Activated T-cell treated with anti-CD3 and anti-CD28 coated beads, Interleukin-2, amount 50 U/mL, for 72 hours (primary cell): ENCODE measurements at regions not wholly inside any gene's neighbourhood (a gene's known extent, or its start where the extent isn't known, plus 50 kb on each side); places are given as distances from the start of the nearest gene placed in this dataset.
"Not testable (repeated sequence)": the region's sequence is repeated elsewhere in the genome, so short reads cannot be mapped to it uniquely, and the experiment has no call there.

Experiments
- ATAC-seq, 2 donors: fragments of 150-1000 bp; cut with Tn5 transposase; replicated peaks in 1 of 2; 2 replicates each; pipeline ENCODE4 v1.10.0; 2021; ENCODE audit warnings: moderate library complexity in 2 of 2, mild to moderate bottlenecking in 1 of 2
- DNase-seq, 2 donors: peaks; one replicate each; pipeline ENCODE4 v3.0.0; 2021 to 2022; ENCODE audit warnings: mixed read lengths in 1 of 2
- H3K27ac Mint-ChIP-seq: one replicate; pipeline ENCODE4 v1.8.0; 2022; ENCODE audit warnings: mild to moderate bottlenecking, moderate library complexity, mixed read lengths
- H3K27me3 Mint-ChIP-seq: one replicate; pipeline ENCODE4 v1.8.0; 2022; ENCODE audit warnings: low read depth, mixed read lengths
- H3K36me3 Mint-ChIP-seq, 2 donors: one replicate each; pipeline ENCODE4 v1.8.0; 2022; ENCODE audit warnings: mixed read lengths in 2 of 2, mild to moderate bottlenecking in 1 of 2; ENCODE audit not compliant: insufficient read depth in 2 of 2
- H3K4me1 Mint-ChIP-seq: one replicate; pipeline ENCODE4 v1.8.0; 2022; ENCODE audit warnings: low read depth, mixed read lengths
- H3K4me3 Mint-ChIP-seq, 2 donors: one replicate each; pipeline ENCODE4 v1.8.0; 2022; ENCODE audit warnings: mild to moderate bottlenecking in 2 of 2, mixed read lengths in 2 of 2, moderate library complexity in 2 of 2
- H3K9me3 Mint-ChIP-seq, 2 donors: one replicate each; pipeline ENCODE4 v1.8.0; 2022; ENCODE audit warnings: mixed read lengths in 2 of 2

DNA sequence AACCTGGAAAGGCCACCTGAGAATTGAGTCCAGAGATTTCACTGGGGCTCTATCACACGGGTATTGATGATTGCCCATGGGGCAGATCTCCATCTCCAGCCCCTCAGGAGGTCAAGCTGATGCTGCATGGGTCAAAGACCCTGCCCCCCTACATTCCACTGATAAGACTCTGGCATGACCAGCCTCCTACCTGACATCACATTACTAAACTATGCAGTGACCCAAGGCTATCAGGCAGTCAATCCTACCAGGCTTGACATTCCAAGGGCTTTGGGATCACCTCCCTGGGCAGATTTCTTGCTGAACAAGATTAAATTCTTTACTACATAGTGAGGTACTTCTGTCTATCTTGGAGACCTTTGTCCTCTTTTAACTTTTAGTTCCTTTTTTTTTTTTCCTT, 192.7 kb upstream of the STS start:
- Mint-ChIP-seq H3K27me3 (no peaks in the 10 kb centered on the region), H3K9me3 (peaks cover 2 to 10% of the 10 kb centered on the region in 2 donors), H3K27ac (no peak overlapping the region), H3K4me3 (no peak overlapping the region), H3K36me3 (peaks cover 0 to 4% of the 10 kb centered on the region in 2 donors), H3K4me1 (no peaks in the 10 kb centered on the region)
- ATAC-seq (no peak), DNase-seq (no peak)

DNA sequence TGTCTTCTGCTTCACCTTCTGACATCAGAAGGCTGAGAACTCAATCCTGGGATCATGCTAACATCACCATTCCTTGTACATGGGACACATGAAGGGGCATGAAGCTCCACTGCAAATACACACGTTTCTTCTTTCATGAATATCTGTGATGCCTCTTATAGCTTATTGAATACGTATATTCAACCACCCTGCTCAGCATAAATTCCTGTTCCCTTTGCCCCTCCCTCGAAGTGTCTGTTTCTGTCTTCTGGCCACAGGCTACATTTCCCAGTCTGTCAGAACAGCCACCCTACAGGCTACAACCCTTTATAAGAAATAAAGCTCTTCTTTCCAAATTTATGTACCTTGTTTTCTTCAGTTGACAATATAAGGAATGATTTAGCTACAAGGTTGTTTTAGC, 201.3 kb upstream of the STS start:
- Mint-ChIP-seq H3K9me3 (peaks cover 1 to 7% of the 10 kb centered on the region in 2 donors), H3K27me3 (no peaks in the 10 kb centered on the region), H3K4me3 (no peak overlapping the region), H3K4me1 (no peaks in the 10 kb centered on the region), H3K27ac (no peak overlapping the region), H3K36me3 (no peaks in the 10 kb centered on the region)
- DNase-seq (no peak), ATAC-seq (no peak)

DNA sequence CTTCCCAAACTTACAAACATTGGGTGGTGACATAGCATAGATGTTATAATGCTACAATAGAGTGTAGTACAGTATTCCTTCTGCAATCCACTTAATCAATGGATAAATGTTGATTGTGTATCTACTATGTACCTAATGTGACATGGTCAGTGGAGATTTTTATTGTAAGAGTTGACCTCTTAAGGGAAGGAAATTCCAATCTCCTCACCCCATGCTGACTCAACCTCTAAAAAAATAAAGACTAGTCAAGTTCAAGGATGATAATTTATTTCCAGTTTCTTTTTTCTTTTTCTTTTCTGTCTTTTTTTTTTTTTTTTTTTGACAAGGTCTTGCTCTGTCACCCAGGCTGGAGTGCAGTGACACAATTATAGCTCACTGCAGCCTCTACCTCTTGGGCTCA, 206.5 kb upstream of the STS start:
- DNase-seq (no peak), ATAC-seq (no peak)
- H3K9me3 Mint-ChIP-seq = peaks cover 0 to 4% of the 10 kb centered on the region in 2 donors

DNA sequence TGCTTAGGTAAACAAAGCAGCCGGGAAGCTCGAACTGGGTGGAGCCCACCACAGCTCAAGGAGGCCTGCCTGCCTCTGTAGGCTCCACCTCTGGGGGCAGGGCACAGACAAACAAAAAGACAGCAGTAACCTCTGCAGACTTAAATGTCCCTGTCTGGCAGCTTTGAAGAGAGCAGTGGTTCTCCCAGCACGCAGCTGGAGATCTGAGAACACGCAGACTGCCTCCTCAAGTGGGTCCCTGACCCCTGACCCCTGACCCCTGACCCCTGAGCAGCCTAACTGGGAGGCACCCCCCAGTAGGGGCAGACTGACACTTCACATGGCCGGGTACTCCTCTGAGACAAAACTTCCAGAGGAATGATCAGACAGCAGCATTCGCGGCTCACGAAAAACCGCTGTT, 214.6 kb upstream of the STS start:
- H3K27me3 Mint-ChIP-seq, ATAC-seq, H3K36me3 Mint-ChIP-seq, H3K4me3 Mint-ChIP-seq, H3K9me3 Mint-ChIP-seq, H3K27ac Mint-ChIP-seq, H3K4me1 Mint-ChIP-seq, DNase-seq: not testable (repeated sequence)

More for the DNA sequence above, 206.5 kb upstream of the STS start:
- no peaks in the 10 kb centered on the region for H3K36me3 Mint-ChIP-seq
- H3K4me1 Mint-ChIP-seq = no peaks in the 10 kb centered on the region
- H3K4me3 Mint-ChIP-seq = no peak overlapping the region
- no peak overlapping the region for H3K27ac Mint-ChIP-seq
- H3K27me3 Mint-ChIP-seq = no peaks in the 10 kb centered on the region

DNA sequence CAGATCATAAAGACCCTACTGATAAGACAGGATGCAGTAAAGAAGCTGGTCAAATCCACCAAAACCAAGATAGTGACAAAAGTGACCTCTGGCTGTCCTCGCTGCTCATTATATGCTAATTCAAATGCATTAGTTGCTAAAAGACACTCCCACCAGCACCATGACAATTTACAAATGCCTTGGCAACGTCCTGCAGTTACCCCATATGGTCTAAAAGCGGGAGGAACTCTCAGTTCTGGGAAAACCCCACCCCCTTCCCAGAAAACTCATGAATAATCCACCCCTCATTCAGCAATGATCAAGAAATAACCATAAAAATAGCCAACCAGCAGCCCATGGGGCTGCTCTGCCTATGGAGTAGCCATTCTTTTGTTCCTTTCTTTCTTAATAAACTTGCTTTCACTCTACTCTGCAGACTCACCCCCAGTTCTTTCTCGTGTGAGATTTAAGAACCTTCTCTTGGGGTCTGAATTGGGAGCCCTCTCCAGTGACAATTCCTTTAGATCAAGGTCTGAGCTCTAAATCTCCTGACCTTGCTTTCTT, 217.1 kb upstream of the STS start:
- no peak overlapping the region for H3K4me3 Mint-ChIP-seq
- no peaks in the 10 kb centered on the region for H3K27me3 Mint-ChIP-seq
- H3K36me3 Mint-ChIP-seq = no peaks in the 10 kb centered on the region
- H3K27ac Mint-ChIP-seq = no peak overlapping the region
- H3K9me3 Mint-ChIP-seq = peaks cover 0 to 3% of the 10 kb centered on the region in 2 donors
- DNase-seq (no peak), ATAC-seq (no peak)
- no peaks in the 10 kb centered on the region for H3K4me1 Mint-ChIP-seq

DNA sequence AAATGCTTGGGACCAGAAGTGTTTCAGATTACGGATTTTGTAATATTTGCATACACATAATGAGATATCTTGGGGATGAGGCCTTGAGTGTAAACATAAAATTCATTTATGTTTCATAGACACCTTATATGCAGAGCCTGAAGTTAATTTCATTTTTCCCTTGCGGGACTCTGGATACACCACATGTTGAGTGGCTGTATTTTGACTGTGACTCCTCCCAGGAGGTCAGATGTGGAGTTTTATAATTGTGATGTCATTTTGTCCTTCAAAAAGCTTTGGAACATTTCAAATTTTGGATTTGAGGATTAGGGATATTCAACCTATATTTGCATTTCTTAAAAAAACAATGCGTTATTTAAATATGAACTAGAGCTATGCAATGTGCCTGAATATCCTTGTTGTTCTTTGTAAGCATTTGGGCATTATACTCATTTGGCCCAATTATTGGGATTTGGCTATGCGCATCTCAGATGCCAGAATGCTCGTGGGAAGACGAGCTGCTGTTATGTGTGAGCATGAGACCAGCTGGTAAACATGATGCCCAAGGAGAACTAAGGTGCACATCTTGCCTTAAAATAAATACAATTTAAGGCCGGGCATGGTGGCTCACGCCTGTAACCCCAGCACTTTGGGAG, 223.0 kb upstream of the STS start:
- Mint-ChIP-seq H3K9me3 (peaks cover 0 to 2% of the 10 kb centered on the region in 2 donors), H3K27ac (no peak overlapping the region)

DNA sequence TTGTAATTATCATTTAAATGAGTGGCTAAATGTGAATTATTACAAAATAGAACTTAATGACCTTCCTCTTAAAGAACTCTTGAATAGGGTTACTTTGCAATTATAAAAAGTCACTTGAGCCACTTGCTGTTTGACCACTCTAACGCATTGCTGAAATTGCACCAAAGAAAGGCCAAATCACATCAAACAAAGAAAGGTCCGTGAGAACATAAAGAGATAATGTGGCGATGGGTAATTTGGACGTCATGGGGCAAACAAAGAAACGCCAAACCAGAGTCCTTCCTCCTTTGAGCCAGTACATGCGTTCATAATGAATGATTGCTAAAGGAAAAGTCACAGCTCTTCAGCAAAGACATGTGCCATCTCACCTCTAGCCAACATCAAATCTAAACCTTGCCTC, 229.8 kb upstream of the STS start:
- H3K36me3 Mint-ChIP-seq = no peaks in the 10 kb centered on the region

More for the DNA sequence above, 223.0 kb upstream of the STS start:
- no peaks in the 10 kb centered on the region for H3K27me3 Mint-ChIP-seq
- H3K4me1 Mint-ChIP-seq = no peaks in the 10 kb centered on the region
- ATAC-seq = no peak
- no peak overlapping the region for H3K4me3 Mint-ChIP-seq
- no peaks in the 10 kb centered on the region for H3K36me3 Mint-ChIP-seq
- DNase-seq = no peak

DNA sequence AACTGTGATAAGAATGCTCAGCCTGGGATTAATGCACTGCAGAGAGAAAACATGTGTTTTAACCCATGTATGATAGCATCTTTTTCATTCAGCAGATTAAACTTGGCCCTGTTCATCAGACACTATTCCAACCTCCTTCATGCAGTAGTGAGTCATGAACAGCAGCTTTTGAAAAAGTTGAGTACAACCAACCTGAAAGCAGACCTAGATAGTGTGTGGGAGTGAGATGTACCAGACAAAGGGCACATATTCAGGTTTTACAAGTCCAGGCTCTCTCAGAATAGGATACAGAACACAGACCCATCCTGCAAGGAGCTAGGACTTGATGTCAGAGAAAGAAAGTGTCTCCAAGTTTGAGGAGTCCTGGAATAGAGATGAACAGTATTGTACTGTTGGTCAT, 237.3 kb upstream of the STS start:
- DNase-seq (no peak), ATAC-seq (no peak)
- Mint-ChIP-seq H3K9me3 (peaks cover 0 to 1% of the 10 kb centered on the region in 2 donors), H3K27me3 (no peaks in the 10 kb centered on the region), H3K4me3 (no peak overlapping the region), H3K36me3 (no peaks in the 10 kb centered on the region), H3K4me1 (peaks cover 5% of the 10 kb centered on the region), H3K27ac (no peak overlapping the region)

More for the DNA sequence above, 229.8 kb upstream of the STS start:
- H3K4me1 Mint-ChIP-seq = no peaks in the 10 kb centered on the region
- ATAC-seq = no peak
- peaks cover 0 to 3% of the 10 kb centered on the region in 2 donors for H3K9me3 Mint-ChIP-seq
- H3K4me3 Mint-ChIP-seq = no peak overlapping the region
- H3K27ac Mint-ChIP-seq = no peak overlapping the region
- no peak for DNase-seq
- no peaks in the 10 kb centered on the region for H3K27me3 Mint-ChIP-seq

DNA sequence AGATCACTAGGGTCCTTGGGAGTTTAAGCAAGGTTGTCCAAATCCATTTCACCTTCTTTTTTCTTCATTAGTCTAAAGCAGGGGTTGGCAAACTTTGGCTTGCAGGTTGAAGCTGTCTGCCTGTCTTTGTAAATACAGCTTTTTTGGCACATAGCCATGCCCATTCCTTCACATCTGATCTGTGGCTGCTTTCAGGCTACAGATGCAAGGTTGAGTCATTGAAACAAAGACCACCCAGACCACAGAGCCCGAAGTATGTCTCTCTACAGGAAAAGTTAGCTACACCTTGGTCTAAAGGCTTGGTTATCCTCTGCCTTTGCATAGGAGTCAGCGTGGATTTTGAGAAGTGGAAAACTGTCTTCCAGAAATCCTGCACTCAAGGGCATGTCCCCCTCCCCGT, 238.1 kb upstream of the STS start:
- H3K36me3 Mint-ChIP-seq = no peaks in the 10 kb centered on the region
- no peak for DNase-seq
- H3K9me3 Mint-ChIP-seq = peaks cover 0 to 5% of the 10 kb centered on the region in 2 donors
- ATAC-seq = no peak
- H3K4me3 Mint-ChIP-seq = no peak overlapping the region
- peaks cover 5% of the 10 kb centered on the region for H3K4me1 Mint-ChIP-seq
- H3K27ac Mint-ChIP-seq = no peak overlapping the region
- H3K27me3 Mint-ChIP-seq = no peaks in the 10 kb centered on the region

DNA sequence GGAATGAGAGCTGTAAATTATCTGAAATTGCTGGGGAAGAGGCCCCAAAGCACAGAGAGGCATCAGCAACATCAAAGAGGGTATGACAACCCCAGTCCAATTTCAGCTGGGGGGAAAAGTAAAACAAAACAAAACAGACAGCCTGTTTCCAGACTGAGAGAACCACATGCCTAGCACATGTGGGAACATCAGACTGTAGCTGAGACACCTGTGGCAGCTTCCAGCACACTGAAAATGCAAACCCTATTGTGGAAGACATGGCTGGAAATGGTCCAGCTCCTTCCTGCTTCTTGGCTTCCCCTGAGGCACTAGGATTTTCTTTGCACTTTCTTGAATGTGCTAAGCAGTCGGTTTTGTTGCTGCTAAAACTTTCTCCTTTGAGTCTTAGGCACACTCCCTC, 240.9 kb upstream of the STS start:
- DNase-seq = no peak

DNA sequence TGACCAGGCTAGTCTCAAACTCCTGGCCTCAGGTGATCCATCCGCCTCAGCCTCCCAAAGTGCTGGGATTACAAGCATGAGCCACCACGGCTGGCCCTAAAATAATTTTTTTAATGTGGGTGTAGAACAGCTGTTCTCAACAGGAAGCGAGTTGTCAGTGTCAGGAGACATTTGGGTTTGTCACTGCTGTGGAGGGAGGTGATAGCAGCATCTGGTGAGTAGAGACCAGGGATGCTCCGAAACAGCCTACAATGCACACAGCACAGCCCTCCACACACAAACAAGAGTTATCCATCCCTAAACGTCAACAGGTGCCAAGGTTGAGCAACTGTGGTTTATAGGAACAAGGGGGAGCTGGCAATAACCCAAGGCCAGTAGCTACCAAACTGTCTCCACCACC, 243.4 kb upstream of the STS start:
- DNase-seq (no peak), ATAC-seq (no peak)
- H3K9me3 Mint-ChIP-seq = peaks cover 0 to 6% of the 10 kb centered on the region in 2 donors
- no peaks in the 10 kb centered on the region for H3K4me1 Mint-ChIP-seq
- no peak overlapping the region for H3K4me3 Mint-ChIP-seq
- peaks cover 0 to 1% of the 10 kb centered on the region in 2 donors for H3K36me3 Mint-ChIP-seq
- no peaks in the 10 kb centered on the region for H3K27me3 Mint-ChIP-seq
- no peak overlapping the region for H3K27ac Mint-ChIP-seq

More for the DNA sequence above, 240.9 kb upstream of the STS start:
- no peaks in the 10 kb centered on the region for H3K36me3 Mint-ChIP-seq
- no peak for ATAC-seq
- H3K4me3 Mint-ChIP-seq = no peak overlapping the region
- H3K27me3 Mint-ChIP-seq = no peaks in the 10 kb centered on the region
- no peak overlapping the region for H3K27ac Mint-ChIP-seq
- peaks cover 0 to 5% of the 10 kb centered on the region in 2 donors for H3K9me3 Mint-ChIP-seq
- H3K4me1 Mint-ChIP-seq = peaks cover 5% of the 10 kb centered on the region

DNA sequence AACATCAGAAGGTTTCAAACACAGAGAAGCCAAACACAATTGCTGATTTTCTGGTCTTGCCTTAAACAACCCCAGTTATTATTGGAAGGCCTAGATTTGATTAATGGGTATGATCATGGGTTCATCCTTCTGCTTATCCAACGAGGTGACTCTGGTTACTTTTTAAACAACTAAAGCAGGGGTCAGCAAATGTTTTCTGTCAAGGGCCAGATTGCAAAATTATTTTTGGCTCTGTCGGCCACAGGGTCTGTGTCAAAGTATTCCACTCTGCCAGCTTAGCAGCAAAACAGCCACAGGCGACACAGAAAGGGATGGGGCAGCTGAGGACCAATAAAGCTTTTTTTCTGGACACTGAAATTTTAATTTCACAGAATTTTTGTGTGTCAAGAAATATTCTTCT, 249.1 kb upstream of the STS start:
- DNase-seq = no peak
- H3K36me3 Mint-ChIP-seq = peaks cover 0 to 1% of the 10 kb centered on the region in 2 donors
- no peaks in the 10 kb centered on the region for H3K4me1 Mint-ChIP-seq
- peaks cover 0 to 1% of the 10 kb centered on the region in 2 donors for H3K9me3 Mint-ChIP-seq
- H3K27ac Mint-ChIP-seq = no peak overlapping the region
- no peak overlapping the region for H3K4me3 Mint-ChIP-seq
- no peak for ATAC-seq
- H3K27me3 Mint-ChIP-seq = no peaks in the 10 kb centered on the region

DNA sequence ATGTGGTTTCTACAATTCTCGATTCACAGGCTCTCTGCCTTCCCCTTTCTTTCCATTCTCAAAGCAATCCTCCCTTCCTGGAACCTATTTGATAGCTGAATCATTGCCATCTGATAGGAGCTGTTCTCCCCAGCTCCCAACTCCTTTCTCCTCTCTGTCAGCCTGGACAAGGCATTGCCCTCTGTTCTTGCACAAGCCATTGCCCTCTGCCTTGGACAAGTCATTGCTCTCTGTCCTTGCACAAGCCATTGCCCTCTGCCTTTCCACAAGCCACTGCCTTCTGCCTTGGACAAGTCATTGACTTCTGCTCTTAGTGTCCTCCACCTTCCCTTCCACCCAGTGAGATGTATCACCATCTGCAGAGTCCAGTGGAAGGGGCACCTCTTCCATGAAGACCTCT, 256.1 kb upstream of the STS start:
- peaks cover 0 to 11% of the 10 kb centered on the region in 2 donors for H3K9me3 Mint-ChIP-seq
- ATAC-seq (no peak), DNase-seq (no peak)
- H3K27me3 Mint-ChIP-seq = no peaks in the 10 kb centered on the region
- peaks cover 0 to 1% of the 10 kb centered on the region in 2 donors for H3K36me3 Mint-ChIP-seq
- H3K27ac Mint-ChIP-seq = no peak overlapping the region
- no peaks in the 10 kb centered on the region for H3K4me1 Mint-ChIP-seq
- no peak overlapping the region for H3K4me3 Mint-ChIP-seq
